ENCODE measurements at regions not wholly inside any gene's neighbourhood (a gene's known extent, or its start where the extent isn't known, plus 50 kb on each side); places are given as distances from the start of the nearest gene placed in this dataset.
"Not testable (repeated sequence)": the region's sequence is repeated elsewhere in the genome, so short reads cannot be mapped to it uniquely, and the experiment has no call there.

GRCh38 chr12:13518034-13518433 lies 321.5 kb downstream of the EMP1 start:
- in situ Hi-C loops (cut with HindIII; ENCODE audit: low sequenced_read_pairs): not testable (repeated sequence)

DNA sequence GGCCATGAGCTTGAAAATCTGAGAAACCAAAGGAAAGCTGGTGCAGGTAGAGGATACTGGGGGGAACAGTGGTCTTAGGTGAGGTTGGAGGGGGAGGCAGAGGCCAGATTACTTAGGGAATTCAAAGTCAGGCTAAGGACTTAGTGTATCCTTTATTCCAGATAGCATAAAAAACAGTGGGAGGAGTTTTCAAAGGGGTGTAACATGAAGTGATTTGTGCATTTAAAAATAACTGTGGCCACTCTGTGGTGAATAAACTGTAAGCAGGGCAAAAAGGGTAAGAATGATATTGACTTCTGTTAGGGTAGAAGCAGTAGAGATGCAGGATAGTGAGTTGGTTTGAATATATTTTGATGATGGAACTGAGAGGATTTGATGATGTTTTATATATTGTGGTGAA lies 313.2 kb downstream of the EMP1 start:
- in situ Hi-C loops (cut with HindIII; ENCODE audit: low sequenced_read_pairs): no loop called here

- in situ Hi-C loops (cut with HindIII; ENCODE audit: low sequenced_read_pairs): no loop called here
These were observed 309.1 kb downstream of the EMP1 start for GRCh38 chr12:13505636-13506035.

DNA sequence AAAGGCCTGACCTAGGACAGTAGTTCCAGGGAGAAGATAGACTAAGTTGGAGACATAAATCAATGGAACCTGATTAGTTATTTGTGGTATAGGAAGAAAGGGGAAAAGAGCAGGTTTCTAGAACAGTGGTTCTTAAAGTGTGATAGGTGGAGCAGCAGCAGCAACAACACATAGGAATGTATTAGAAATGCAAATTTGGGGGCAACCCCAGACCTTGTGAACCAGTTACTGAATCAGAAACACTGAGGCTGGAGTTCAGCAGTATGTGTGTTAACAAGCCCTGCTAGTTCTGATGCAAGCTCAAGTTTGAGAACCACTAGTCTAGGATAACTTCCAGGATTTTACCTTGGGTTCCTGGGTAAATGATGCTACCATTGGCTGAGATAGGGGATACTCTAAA lies 308.7 kb downstream of the EMP1 start:
- in situ Hi-C loops (cut with HindIII; ENCODE audit: low sequenced_read_pairs): no loop called here

- in situ Hi-C loops (cut with HindIII; ENCODE audit: low sequenced_read_pairs): no loop called here
These were observed 308.2 kb downstream of the EMP1 start for GRCh38 chr12:13504736-13505135.

DNA sequence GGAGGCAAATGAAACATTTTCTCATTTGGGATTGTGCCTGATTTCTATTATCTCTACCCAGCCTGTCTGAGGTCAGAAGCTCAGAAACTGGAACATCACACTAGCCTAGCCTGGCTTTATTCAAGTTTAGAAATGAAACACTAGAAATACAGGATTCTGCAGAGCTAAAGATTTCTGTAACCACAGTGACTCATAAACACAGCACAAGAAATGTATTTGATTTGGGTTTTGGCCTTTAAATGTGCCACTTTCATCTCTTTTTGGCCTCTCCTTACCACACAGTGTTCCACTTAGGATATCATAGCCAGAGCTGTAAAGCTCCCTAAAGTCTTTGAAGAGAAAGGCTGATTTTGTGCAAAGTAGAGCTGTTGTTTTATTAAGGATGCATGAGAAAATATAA lies 307.5 kb downstream of the EMP1 start:
- in situ Hi-C loops (cut with HindIII; ENCODE audit: low sequenced_read_pairs): no loop called here

DNA sequence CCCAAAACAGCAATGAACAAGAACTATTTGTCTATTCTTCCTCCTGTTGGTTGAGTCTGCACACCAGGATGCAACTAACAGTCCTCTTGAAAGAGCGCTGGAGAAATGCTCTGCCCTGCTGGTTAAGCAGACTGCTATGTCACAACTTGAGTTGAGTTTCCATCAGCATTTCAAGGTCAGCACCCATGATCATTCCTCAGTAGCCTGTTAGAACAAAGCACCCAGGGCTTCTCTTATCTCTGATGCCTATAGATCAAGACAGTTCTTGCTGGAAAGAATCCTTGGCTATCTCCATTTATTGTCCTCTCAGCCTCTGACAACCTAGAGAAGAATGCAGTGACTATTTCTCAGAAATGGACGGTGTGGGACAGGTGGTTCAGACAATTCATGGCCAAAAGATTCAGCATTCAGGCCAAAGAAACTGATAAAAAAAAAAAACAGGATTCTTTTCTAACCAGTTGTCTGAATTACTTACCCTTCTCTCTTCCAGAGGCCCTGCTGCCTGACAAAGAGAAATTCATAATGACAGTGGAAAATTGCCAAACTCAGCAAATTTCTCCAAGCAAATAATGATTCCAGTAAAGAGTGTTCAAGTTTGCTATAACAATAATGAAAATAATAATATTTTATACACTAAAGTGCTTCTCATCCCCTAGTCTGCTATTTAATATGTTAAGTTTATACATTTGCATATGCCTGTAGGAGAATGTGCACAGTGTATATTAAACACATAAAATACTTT lies 306.7 kb downstream of the EMP1 start:
- in situ Hi-C loops (cut with HindIII; ENCODE audit: low sequenced_read_pairs): no loop called here

GRCh38 chr12:13499008-13499407 lies 302.5 kb downstream of the EMP1 start:
- in situ Hi-C loops (cut with HindIII; ENCODE audit: low sequenced_read_pairs): no loop called here

DNA sequence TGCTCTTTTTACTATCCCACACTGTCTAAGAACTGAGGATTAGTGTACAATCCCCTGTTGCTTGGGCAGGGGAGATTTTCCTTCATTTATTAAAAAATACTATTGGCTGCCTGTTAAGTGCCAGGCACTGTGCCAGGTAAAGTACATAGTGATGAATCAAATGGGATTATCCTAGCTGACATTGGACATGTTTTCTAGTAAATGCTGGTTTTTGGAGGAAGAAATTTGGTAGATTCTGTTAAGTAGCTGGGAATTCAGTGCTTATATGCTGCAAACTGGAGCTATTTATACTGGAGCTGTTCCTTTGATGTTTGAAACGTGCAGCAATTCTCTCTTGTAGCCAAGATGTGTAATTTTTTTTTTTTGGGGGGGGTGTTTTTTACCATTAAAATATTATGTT lies 299.6 kb downstream of the EMP1 start:
- in situ Hi-C loops (cut with HindIII; ENCODE audit: low sequenced_read_pairs): no loop called here

- in situ Hi-C loops (cut with HindIII; ENCODE audit: low sequenced_read_pairs): no loop called here
These were observed 292.7 kb downstream of the EMP1 start for GRCh38 chr12:13489246-13489645.

DNA sequence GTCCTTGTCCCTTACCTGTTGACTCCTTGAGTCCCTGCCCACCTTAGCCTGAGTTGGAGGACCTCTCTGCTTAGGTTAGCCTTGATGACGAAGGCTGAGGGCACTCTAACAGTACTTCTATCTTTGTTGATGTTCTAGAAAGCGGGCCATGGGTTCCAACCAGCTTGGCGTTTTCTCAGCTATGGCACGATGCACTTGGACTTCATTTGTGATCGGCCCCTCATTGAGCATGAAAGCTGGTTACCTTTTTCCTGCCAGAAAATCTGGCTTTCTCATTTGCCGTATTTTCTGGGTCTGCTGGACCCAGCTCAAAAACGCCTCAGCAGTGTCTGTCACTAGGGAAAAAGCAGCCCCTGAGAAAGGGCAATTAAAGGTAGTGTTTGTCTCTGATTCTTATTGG lies 290.8 kb downstream of the EMP1 start:
- in situ Hi-C loops (cut with HindIII; ENCODE audit: low sequenced_read_pairs): no loop called here

- in situ Hi-C loops (cut with HindIII; ENCODE audit: low sequenced_read_pairs): no loop called here
These were observed 290.3 kb downstream of the EMP1 start for GRCh38 chr12:13486794-13487193.

DNA sequence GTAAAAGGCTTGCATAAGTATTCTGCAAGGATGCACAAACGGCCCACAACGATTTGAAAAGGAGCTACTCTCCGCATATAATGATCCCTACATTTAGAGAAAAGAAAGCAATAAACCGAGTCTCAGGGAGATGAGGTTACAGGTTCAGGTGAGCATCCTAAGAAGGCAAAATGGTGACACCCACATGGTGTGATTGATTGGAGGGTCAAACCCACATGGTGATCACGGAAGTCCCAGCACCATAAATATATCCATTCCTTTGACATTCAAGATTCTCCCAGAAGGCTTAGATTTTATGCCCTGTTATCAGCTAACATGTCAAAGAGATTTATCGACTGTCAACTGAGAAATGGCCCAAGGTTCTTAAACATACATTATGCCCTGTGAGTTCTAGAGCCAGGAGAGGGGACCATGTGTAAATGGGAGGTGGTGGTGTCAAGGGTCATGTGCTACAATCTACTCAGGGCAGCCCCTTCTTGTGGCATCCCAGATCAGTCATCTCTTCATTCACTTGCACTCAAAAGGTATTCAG lies 282.2 kb downstream of the EMP1 start:
- in situ Hi-C loops (cut with HindIII; ENCODE audit: low sequenced_read_pairs): no loop called here

DNA sequence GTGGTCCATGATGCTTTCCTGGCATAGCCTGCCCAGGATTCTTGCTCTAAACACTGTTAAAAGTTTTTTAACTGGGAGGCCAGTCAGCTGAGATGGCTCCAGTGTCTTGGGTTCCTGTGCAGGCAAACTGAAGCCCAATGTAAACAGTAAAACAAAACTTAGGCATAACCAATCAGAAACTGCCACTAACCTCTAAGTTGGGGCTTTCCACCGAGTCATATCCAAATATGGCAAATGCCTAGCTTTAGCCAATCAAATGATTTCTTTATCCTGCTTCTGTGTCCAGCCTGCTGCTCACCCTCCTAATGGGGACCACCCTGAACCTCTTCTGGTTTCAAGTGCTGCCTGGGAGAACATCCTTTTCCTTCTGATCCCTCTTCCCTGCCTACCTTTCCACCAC lies 277.9 kb downstream of the EMP1 start:
- in situ Hi-C loops (cut with HindIII; ENCODE audit: low sequenced_read_pairs): no loop called here

GRCh38 chr12:13472690-13473089 lies 276.2 kb downstream of the EMP1 start:
- in situ Hi-C loops (cut with HindIII; ENCODE audit: low sequenced_read_pairs): no loop called here

- in situ Hi-C loops (cut with HindIII; ENCODE audit: low sequenced_read_pairs): no loop called here
These were observed 274.9 kb downstream of the EMP1 start for GRCh38 chr12:13471471-13471870.

GRCh38 chr12:13465635-13466034 lies 269.1 kb downstream of the EMP1 start:
- in situ Hi-C loops (cut with HindIII; ENCODE audit: low sequenced_read_pairs): no loop called here

GRCh38 chr12:13463189-13463588 lies 266.7 kb downstream of the EMP1 start:
- in situ Hi-C loops (cut with HindIII; ENCODE audit: low sequenced_read_pairs): no loop called here

GRCh38 chr12:13462450-13462849 lies 265.9 kb downstream of the EMP1 start:
- in situ Hi-C loops (cut with HindIII; ENCODE audit: low sequenced_read_pairs): no loop called here

DNA sequence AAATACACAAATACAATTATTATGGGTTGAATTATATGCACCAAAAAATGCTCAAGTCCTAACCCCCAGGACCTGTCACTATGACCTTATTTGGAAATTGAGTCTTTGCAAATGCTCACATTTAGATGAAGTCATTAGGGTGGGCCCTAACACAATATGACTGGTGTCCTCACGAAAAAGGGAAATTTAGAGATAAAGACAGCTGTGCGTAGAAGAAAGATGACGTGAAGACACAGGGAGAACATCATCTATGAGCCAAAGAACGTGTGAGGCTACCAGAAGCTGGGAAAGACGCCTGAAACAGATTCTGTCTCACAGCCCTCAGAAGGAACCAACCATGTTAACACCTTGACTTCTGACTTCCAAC lies 259.2 kb downstream of the EMP1 start:
- in situ Hi-C loops (cut with HindIII; ENCODE audit: low sequenced_read_pairs): no loop called here

GRCh38 chr12:13454991-13455777 lies 258.7 kb downstream of the EMP1 start:
- in situ Hi-C loops (cut with HindIII; ENCODE audit: low sequenced_read_pairs): no loop called here

- in situ Hi-C loops (cut with HindIII; ENCODE audit: low sequenced_read_pairs): no loop called here
These were observed 256.5 kb downstream of the EMP1 start for GRCh38 chr12:13452955-13453570.
